Glomerular endothelial cell (primary cell): ENCODE measurements at regions not wholly inside any gene's neighbourhood (a gene's known extent, or its start where the extent isn't known, plus 50 kb on each side); places are given as distances from the start of the nearest gene placed in this dataset.
"Not testable (repeated sequence)": the region's sequence is repeated elsewhere in the genome, so short reads cannot be mapped to it uniquely, and the experiment has no call there.

Source experiments
- DNase-seq: peaks from one replicate; pipeline ENCODE4 v3.0.0-alpha.2; 2011; ENCODE audit warnings: low read depth, low spot score; ENCODE audit errors: extremely low read depth

- DNase-seq: no peak
Measured at GRCh38 chr18:42373584-42373983, 418.6 kb downstream of the PIK3C3 start.

- no peak for DNase-seq
Measured at GRCh38 chr18:42374961-42375360, 419.9 kb downstream of the PIK3C3 start.

DNA sequence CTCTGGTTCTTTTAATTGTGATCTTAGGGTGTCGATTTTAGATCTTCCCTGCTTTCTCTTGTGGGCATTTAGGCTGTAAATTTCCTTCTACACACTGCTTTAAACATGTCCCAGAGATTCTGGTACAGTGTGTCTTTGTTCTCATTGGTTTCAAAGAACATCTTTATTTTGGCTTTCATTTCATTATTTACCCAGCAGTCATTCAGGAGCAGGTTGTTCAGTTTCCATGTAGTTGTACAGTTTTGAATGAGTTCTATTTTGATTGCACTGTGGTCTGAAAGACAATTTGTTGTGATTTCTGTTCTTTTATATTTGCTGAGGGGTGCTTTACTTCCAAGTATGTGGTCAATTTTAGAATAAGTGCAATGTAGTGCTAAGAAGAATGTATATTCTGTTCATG lies 423.8 kb downstream of the PIK3C3 start:
- DNase-seq: not testable (repeated sequence)

- not testable (repeated sequence) for DNase-seq
Measured at GRCh38 chr18:42381236-42381635, 426.2 kb downstream of the PIK3C3 start.

GRCh38 chr18:42392416-42392815 lies 437.4 kb downstream of the PIK3C3 start:
- no peak for DNase-seq

GRCh38 chr18:42392926-42393325 lies 437.9 kb downstream of the PIK3C3 start:
- no peak for DNase-seq

- no peak for DNase-seq
Measured at GRCh38 chr18:42394238-42394637, 439.2 kb downstream of the PIK3C3 start.

DNA sequence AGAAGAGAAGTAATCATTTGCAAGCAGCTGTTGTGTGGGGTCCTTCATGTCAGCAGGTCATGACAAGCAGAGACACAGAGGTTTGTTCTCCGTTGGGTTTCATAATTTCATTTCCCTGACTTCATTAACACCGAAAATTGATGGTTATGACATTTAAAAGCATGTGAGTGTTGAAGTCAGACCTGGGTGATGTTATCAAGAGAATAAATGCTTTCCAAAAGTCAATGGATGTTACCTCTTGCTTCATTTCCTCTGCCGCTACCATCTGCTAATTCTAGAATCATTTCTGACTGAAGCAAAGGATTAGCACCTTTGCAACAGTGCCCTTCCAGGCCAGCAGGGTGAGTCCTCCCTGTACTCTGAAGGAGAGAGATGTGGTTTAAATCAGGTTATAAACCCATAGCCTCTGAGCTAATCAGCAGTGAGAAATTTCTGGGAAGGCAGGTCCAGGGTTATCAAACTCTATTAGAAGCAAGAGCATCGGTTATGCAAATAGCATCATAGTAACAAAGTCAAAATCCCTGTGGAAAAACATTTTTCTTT lies 446.2 kb downstream of the PIK3C3 start:
- no peak for DNase-seq

- no peak for DNase-seq
Measured at GRCh38 chr18:42404151-42404550, 449.1 kb downstream of the PIK3C3 start.

DNA sequence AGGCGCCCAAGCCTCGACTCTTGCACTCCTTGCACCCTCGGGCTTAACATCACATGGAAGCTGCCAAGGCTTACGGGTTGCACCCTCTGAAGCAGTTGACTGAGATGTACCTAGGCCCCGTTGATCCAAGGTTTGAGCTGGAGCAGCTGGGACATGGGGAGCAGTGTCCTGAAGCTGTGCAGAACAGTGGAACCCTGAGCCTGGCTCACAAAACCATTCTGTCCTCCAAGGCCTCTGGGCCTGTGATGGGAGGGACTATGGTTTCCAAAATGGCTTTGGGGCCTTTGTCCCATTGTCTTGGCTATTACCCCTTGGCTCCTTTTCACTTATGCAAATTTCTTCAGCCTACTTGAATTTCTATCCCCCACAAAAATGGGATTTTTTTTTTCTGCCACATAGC lies 454.0 kb downstream of the PIK3C3 start:
- no peak for DNase-seq

- DNase-seq: no peak
Measured at GRCh38 chr18:42412281-42412680, 457.2 kb downstream of the PIK3C3 start.

DNA sequence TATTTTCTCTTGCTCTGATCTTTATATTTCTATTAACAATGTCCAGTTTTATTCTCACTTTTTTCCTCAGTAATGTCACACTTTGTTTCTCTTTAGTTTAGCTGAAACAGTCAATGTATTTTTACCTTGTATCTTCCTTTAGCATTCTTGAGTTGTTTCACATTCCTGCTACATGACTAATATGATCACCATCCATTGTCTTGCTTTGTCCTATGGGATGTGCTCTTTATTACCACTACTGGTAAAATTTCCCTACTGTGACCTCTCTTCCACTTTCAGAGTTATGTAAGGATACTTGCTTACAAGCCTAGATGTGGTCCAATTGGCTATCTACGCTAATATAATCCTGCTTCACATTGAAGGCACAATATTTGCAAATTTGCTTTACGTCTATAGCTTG lies 457.9 kb downstream of the PIK3C3 start:
- DNase-seq: no peak

DNA sequence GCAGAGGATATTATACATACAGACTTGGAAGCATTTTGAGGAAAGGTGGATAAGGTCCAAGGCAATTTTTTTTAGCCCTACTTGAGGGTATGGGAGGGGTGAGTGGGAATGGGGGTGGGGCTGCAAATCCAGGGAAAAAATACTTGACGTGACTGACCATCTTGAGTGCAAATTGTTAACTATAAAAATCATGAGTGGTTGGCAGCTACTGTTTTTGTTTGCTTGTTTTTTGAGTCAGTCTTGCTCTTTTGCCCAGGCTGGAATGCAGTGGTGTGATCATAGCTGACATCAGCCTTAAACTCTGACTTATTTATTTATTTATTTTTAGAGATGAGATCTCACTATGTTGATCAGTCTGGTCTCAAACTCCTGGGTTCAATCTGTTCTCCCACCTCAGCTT lies 458.8 kb downstream of the PIK3C3 start:
- DNase-seq: no peak

GRCh38 chr18:42414756-42415454 lies 459.9 kb downstream of the PIK3C3 start:
- no peak for DNase-seq

- DNase-seq: no peak
Measured at GRCh38 chr18:42417189-42417588, 462.2 kb downstream of the PIK3C3 start.

DNA sequence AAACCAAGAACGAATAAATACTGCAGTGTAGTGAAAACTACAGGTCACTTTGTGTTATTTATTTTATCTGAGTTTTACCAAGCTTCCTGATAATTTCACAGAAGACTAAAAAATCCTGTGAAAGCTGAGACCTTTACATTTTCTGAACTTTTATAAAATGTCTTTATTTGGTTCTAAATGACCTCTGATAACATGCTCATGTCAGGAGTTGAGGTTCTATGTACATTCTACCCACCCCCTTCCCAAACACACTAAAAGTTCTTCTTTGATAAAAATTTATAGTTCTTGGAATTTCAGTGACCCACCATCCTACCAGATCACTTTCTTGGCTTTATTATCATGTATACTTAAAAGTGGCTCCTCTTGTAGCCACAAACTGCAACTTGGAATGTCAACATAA lies 463.1 kb downstream of the PIK3C3 start:
- no peak for DNase-seq

GRCh38 chr18:42425025-42425424 lies 470.0 kb downstream of the PIK3C3 start:
- no peak for DNase-seq

DNA sequence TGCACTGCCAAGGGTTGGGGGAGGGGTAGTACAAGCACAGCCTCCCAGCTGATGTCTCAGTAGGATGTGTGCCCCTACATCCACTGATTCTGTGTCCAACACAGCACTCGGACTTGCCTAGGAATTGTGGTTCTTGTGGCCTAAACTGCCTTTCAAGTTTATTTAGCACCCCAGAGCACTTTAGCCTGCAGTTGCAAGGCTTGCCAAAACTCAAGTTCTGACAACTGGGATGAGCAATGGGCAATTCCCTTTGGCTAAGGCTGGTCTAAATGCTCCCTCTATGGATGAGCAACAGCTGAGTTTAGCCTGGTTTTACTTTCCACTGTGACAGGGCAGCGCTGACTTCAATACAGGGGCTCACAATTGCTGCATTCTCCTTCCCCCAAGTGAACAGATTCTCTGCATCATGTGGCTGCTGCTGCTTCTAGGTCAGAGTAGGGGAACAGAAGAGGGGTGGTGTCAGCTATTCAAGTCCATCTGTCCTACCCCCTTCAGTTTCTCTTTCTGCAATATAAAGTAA lies 471.5 kb downstream of the PIK3C3 start:
- DNase-seq: no peak

DNA sequence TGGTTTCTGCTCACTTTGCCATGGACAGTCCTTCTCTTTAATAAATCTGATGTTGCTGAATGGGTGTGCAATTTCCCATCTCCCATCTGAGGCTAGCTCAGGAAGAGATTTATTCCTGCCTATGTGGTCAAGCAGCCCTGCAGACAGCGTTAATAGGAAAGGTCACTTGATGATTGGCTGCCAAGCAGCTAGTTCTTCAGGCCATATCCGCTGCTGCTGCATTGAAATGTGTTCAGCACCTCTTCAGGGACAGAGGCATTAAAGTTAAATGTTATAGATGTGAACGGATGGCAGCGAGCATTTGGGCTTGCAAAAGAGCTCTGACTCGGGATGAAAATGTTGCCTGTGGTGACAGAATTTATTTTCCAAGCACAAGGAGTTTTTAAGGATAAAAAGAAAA lies 474.2 kb downstream of the PIK3C3 start:
- no peak for DNase-seq

DNA sequence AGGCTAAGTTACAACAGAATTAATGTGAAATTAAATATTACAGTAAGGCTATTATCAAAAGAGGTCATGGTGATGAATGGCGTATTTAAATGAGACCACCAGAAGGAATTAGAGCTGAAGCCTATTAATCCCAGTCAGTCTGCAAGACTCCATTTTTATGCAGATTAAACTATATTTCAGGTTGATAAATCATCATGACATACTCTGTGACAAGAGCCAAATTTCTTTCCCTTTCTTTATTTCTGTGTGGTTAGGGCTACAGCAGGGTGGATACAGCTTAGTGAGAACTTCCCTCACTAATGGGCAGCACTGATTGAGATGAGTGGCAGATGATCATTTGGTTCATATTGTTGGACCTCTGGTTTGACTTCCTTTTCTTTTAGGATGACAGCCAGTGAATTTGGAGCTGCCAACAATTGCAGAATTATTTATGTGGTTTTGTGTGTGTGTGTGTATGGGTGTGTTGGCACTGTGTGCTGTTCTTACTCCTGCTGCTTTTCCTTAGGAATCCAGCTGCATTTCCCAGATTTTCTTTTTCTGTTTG lies 481.3 kb downstream of the PIK3C3 start:
- DNase-seq: no peak

- no peak for DNase-seq
Measured at GRCh38 chr18:42437001-42437400, 482.0 kb downstream of the PIK3C3 start.

DNA sequence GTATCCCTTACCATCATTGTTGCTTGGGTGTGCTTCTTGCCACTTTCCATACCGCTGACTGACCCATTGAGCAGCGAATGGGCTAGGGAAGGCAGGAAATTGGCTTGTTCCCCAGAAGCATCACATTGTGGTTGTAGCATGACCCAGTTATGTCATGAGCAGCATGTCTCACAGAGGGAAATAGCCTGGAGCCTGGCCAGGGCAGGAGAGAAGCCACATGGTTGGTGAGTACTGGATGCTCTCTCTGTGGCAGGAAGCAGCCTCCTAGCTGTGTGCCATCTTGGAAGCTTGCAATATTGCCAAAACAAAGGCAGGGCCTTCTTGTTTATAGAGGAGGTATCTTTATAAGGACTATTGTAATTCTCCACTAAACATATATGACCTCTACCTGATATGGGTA lies 482.6 kb downstream of the PIK3C3 start:
- no peak for DNase-seq
